ENCODE measurements at regions not wholly inside any gene's neighbourhood (a gene's known extent, or its start where the extent isn't known, plus 50 kb on each side); places are given as distances from the start of the nearest gene placed in this dataset.
A peak's percentile ranks its signal among the peaks of the same experiment; 100 is the strongest.

- Histone ChIP-seq H3K27ac (ENCODE audit: extremely low read depth, low read depth, low read length) (no peak overlapping the region), H3K4me1 (replicated peaks in 1 of 2; ENCODE audit: control insufficient read depth in 2 of 2, insufficient read depth in 2 of 2, low read length in 2 of 2) (no peaks in the 10 kb centered on the region; a peak in 1 of 5 replicates), H4K20me1 (replicated peaks; ENCODE audit: control insufficient read depth, insufficient read depth, low read length) (no peaks in the 10 kb centered on the region), H3K36me3 (ENCODE audit: control insufficient read depth, insufficient read depth, low read length) (no peaks in the 10 kb centered on the region), H3K79me2 (ENCODE audit: control insufficient read depth, insufficient read depth, low read length) (no peaks in the 10 kb centered on the region), H3K9me1 (ENCODE audit: control insufficient read depth, insufficient read depth, low read length) (no peaks in the 10 kb centered on the region), H3K4me2 (ENCODE audit: insufficient read depth, low read length) (no peak overlapping the region), H3K9ac (ENCODE audit: insufficient read depth in 1 of 2, low read depth in 2 of 2, low read length in 2 of 2) (no peak overlapping the region), H3K9me3 (replicated peaks; ENCODE audit: control insufficient read depth, insufficient read depth, low read depth, low read length) (no peaks in the 10 kb centered on the region; the same call in 1 of the 2 replicates), H3K27me3 (ENCODE audit: control insufficient read depth in 2 of 2, insufficient read depth in 2 of 2, low read length in 2 of 2) (no peaks in the 10 kb centered on the region), H2AFZ (ENCODE audit: low read depth, low read length) (no peak overlapping the region), H3K4me3 (no peak overlapping the region)
- ATAC-seq (no peak), FAIRE-seq (no peak), DNase-seq (ENCODE audit: extremely low read depth in 1 of 4, low spot score in 3 of 4) (no peak)
- in situ Hi-C loops (cut with MboI), result no loop called here
- TF ChIP-seq ZNF507 (tag; conservative IDR thresholded peaks at IDR 0.05) (peak; percentile 45; the same call in 1 of the 2 replicates), RNF219 (CRISPR knock-in tag; IDR thresholded peaks at IDR 0.05) (no peak)
- intact Hi-C loops (cut with micrococcal nuclease), result no loop called here
- ChIA-PET CTCF (ENCODE audit: low intra/inter-chr PET ratio) (no interaction called here), POLR2A (no interaction called here)
- no TSS peak for BruUV-seq (replicated peaks)
These were observed 197.5 kb upstream of the FN1 start for GRCh38 chr2:215633360-215633759.

GRCh38 chr2:215631696-215632095 is 195.8 kb upstream of the FN1 start:
- no peak overlapping the region for H3K4me3 ChIP-seq
- POLR2A ChIA-PET, result no interaction called here
- DNase-seq (ENCODE audit: extremely low read depth in 1 of 4, low spot score in 3 of 4) (no peak), FAIRE-seq (no peak), ATAC-seq (no peak)
- H3K4me1 ChIP-seq (replicated peaks in 1 of 2; ENCODE audit: control insufficient read depth in 2 of 2, insufficient read depth in 2 of 2, low read length in 2 of 2), result no peaks in the 10 kb centered on the region; a peak in 1 of 5 replicates
- WGBS (ENCODE audit: insufficient coverage, low coverage, missing lambda C conversion rate), result 52% methylated on average over 2 of the region's 2 CpGs
- no peak overlapping the region for H2AFZ ChIP-seq (ENCODE audit: low read depth, low read length)
- H3K27ac ChIP-seq (ENCODE audit: extremely low read depth, low read depth, low read length), result no peak overlapping the region
- no peak overlapping the region for H3K4me2 ChIP-seq (ENCODE audit: insufficient read depth, low read length)
- no peaks in the 10 kb centered on the region; the same call in 1 of the 2 replicates for H3K9me3 ChIP-seq (replicated peaks; ENCODE audit: control insufficient read depth, insufficient read depth, low read depth, low read length)
- no peaks in the 10 kb centered on the region for H3K9me1 ChIP-seq (ENCODE audit: control insufficient read depth, insufficient read depth, low read length)
- no TSS peak for BruUV-seq (replicated peaks)
- H3K79me2 ChIP-seq (ENCODE audit: control insufficient read depth, insufficient read depth, low read length), result no peaks in the 10 kb centered on the region
- CTCF ChIA-PET (ENCODE audit: low intra/inter-chr PET ratio), result no interaction called here
- in situ Hi-C loops (cut with MboI), result no loop called here
- H3K36me3 ChIP-seq (ENCODE audit: control insufficient read depth, insufficient read depth, low read length), result no peaks in the 10 kb centered on the region
- H3K9ac ChIP-seq (ENCODE audit: insufficient read depth in 1 of 2, low read depth in 2 of 2, low read length in 2 of 2), result no peak overlapping the region
- H3K27me3 ChIP-seq (ENCODE audit: control insufficient read depth in 2 of 2, insufficient read depth in 2 of 2, low read length in 2 of 2), result no peaks in the 10 kb centered on the region
- no peaks in the 10 kb centered on the region for H4K20me1 ChIP-seq (replicated peaks; ENCODE audit: control insufficient read depth, insufficient read depth, low read length)
- intact Hi-C loops (cut with micrococcal nuclease), result no loop called here
- TF ChIP-seq MEIS2 (IDR thresholded peaks at IDR 0.05; ENCODE audit: partially characterized antibody), result no peak
- no peak for TF ChIP-seq RBBP5 (IDR thresholded peaks at IDR 0.05; ENCODE audit: borderline replicate concordance, insufficient read depth, low read length, poor library complexity, severe bottlenecking)
- no peak for TF ChIP-seq ZNF780A (CRISPR knock-in tag; IDR thresholded peaks at IDR 0.05)
- TF ChIP-seq ZNF655 (CRISPR knock-in tag; IDR thresholded peaks at IDR 0.05), result no peak
- TF ChIP-seq HCFC1 (IDR thresholded peaks at IDR 0.05; ENCODE audit: low read depth, low read length), result no peak
- no peak for TF ChIP-seq KLF16 (IDR thresholded peaks at IDR 0.05)
